ENCODE measurements at regions not wholly inside any gene's neighbourhood (a gene's known extent, or its start where the extent isn't known, plus 50 kb on each side); places are given as distances from the start of the nearest gene placed in this dataset.

GRCh38 chr9:102796244-102796643 lies 198.9 kb upstream of the CYLC2 start:
- Histone ChIP-seq H3K36me3 (ENCODE audit: control insufficient read depth in 2 of 4, insufficient read depth in 4 of 4, low read length in 3 of 4) (no peaks in the 10 kb centered on the region), H3K79me2 (ENCODE audit: control insufficient read depth in 1 of 2, insufficient read depth in 2 of 2, low read length in 2 of 2) (no peaks in the 10 kb centered on the region), H2BK20ac (ENCODE audit: low read length) (no peak overlapping the region), H3K27me3 (replicated peaks in 1 of 4; ENCODE audit: control insufficient read depth in 3 of 4, extremely low read depth in 1 of 4, insufficient read depth in 3 of 4, low read length in 3 of 4) (no peaks in the 10 kb centered on the region), H3K4me1 (replicated peaks in 1 of 4; ENCODE audit: control insufficient read depth in 3 of 4, insufficient read depth in 4 of 4, low read length in 3 of 4) (no peaks in the 10 kb centered on the region), H3K14ac (ENCODE audit: insufficient read length) (no peak overlapping the region), H3K27ac (ENCODE audit: low read depth, low read length) (no peak overlapping the region), H4K5ac (ENCODE audit: insufficient read length, low read depth, low read length) (no peak overlapping the region), H4K8ac (ENCODE audit: extremely low read depth, insufficient read depth, low read length) (no peak overlapping the region), H2AFZ (ENCODE audit: low read length) (no peak overlapping the region), H2BK15ac (ENCODE audit: low read length) (no peak overlapping the region), H4K91ac (replicated peaks; ENCODE audit: insufficient read length, low read length) (no peak overlapping the region), H3K18ac (ENCODE audit: extremely low read depth, low read length) (no peak overlapping the region), H2BK5ac (ENCODE audit: low read depth, low read length) (no peak overlapping the region), H3K4ac (replicated peaks; ENCODE audit: insufficient read length, low read depth, low read length) (no peak overlapping the region), H4K20me1 (replicated peaks in 1 of 2; ENCODE audit: control insufficient read depth in 1 of 2, insufficient read depth in 2 of 2, low read length in 2 of 2) (no peaks in the 10 kb centered on the region), H2BK12ac (ENCODE audit: low read depth, low read length) (no peak overlapping the region), H3K4me3 (ENCODE audit: extremely low read depth in 1 of 4, insufficient read depth in 2 of 4, low read depth in 3 of 4, low read length in 4 of 4) (no peak overlapping the region), H3K79me1 (ENCODE audit: low read depth, low read length) (no peaks in the 10 kb centered on the region), H2BK120ac (replicated peaks; ENCODE audit: low read depth, low read length) (no peak overlapping the region), H3K23ac (ENCODE audit: insufficient read length) (no peak overlapping the region), H3K9me3 (ENCODE audit: insufficient read depth in 2 of 2, low read depth in 1 of 2, low read length in 1 of 2) (no peaks in the 10 kb centered on the region), H3K23me2 (ENCODE audit: low read depth, low read length) (no peaks in the 10 kb centered on the region), H3K9ac (replicated peaks in 1 of 4; ENCODE audit: extremely low read depth in 1 of 4, low read depth in 3 of 4, low read length in 3 of 4) (no peak overlapping the region), H3K4me2 (ENCODE audit: insufficient read depth in 1 of 2, low read depth in 2 of 2, low read length in 2 of 2) (no peak overlapping the region), H2AK5ac (ENCODE audit: low read depth, low read length) (no peak overlapping the region), H3K56ac (replicated peaks; ENCODE audit: insufficient read length, low read depth, low read length) (no peak overlapping the region)
- FAIRE-seq (no peak), DNase-seq (ENCODE audit: low read depth in 1 of 2, low spot score in 2 of 2) (no peak)
- TF ChIP-seq SIX5 (IDR thresholded peaks at IDR 0.05; ENCODE audit: low read depth, low read length) (no peak), EGR1 (IDR thresholded peaks at IDR 0.05; ENCODE audit: borderline replicate concordance, low read depth, low read length) (no peak), SRF (IDR thresholded peaks at IDR 0.05; ENCODE audit: low read depth, low read length) (no peak), SUZ12 (IDR thresholded peaks at IDR 0.05; ENCODE audit: low read length) (no peak), RXRA (IDR thresholded peaks at IDR 0.05; ENCODE audit: insufficient read depth, low read depth, low read length) (no peak), TBP (IDR thresholded peaks at IDR 0.05; ENCODE audit: low read depth, low read length) (no peak), HDAC6 (IDR thresholded peaks at IDR 0.05; ENCODE audit: low read depth, low read length) (no peak)
- POLR2A ChIA-PET (ENCODE audit: partially characterized antibody) = no interaction called here
- CTCF ChIA-PET (ENCODE audit: partially characterized antibody) = no interaction called here
- 92% methylated on average over 5 of the region's 5 CpGs; no CpG with 5 or more reads in 1 of the 2 experiments for WGBS, 2 experiments (ENCODE audit: extremely low coverage in 1 of 2, insufficient coverage in 1 of 2, insufficient read length in 1 of 2, insufficient replicate concordance in 2 of 2, low coverage in 1 of 2, low lambda C conversion rate in 2 of 2, missing lambda C conversion rate in 1 of 2)

Measured in H1 (cell line).